HG03571 (cell line): ENCODE measurements at regions not wholly inside any gene's neighbourhood (a gene's known extent, or its start where the extent isn't known, plus 50 kb on each side); places are given as distances from the start of the nearest gene placed in this dataset.

Source experiments
- ATAC-seq: cut with Tn5 transposase; IDR thresholded peaks from one replicate; pipeline ENCODE4 v1.9.1; 2021; ENCODE audit not compliant: unreplicated experiment

GRCh38 chr11:113555071-113555619, 79.9 kb upstream of the DRD2 start:
- ATAC-seq: no peak

DNA sequence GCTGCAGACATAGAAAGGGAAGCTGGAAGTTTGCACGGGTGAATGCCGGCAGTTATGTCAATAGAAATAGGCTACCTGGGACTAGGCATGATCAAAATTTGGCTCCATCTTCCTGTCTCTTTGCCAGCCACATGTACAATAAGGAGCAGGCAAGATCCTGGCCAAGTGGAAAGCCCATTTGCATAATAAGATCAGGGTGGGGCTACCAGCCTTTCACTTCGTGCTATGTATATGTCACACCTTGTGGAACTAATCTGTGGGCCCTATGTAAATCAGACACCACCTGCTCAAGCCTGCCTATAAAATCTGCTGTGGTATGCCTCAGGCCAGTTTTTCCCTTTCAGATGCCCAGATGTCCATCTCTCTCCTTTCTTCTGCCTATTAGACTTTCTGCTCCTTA, 79.3 kb upstream of the DRD2 start:
- no peak for ATAC-seq

- no peak for ATAC-seq
These were observed 78.7 kb upstream of the DRD2 start for GRCh38 chr11:113553915-113554314.

DNA sequence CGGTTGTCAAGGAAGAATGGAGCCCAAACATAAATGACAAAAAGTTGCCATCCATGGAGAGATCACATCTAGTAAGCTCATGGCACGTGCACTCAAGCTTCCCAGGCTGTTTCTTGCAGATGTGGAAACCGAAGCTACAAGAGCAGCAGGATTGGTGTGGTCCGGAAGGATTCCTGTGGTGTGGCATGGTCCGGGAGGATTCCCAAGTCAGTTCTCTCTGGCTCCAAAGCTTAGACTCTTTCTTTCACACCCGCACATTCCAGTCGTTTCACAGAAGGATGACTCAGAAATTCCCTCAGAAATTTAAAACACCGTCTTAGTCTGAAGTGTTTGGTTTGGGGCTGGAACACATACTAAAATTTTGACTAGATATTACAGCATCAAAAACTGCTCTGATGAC, 78.0 kb upstream of the DRD2 start:
- no peak for ATAC-seq

DNA sequence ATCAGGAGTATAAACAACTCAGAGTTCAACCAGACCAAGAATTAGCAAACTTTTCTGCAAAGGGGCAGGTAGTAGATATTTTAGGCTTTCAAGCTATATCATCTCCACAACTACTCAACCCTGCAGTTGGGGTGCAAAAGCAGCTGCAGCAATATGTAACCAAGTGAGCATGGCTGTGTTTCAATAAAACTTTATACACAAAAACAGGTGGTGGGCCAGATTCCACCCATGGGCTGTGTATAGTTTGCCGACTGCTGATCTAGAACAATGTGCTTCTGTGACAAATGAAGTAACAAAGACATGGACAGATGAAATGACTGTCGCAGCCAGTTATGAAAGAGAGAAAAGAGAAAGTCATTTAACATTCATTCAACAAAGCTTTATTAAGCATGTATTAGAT, 77.1 kb upstream of the DRD2 start:
- no peak for ATAC-seq

GRCh38 chr11:113551645-113552044, 76.4 kb upstream of the DRD2 start:
- ATAC-seq: no peak

GRCh38 chr11:113549611-113550578, 74.7 kb upstream of the DRD2 start:
- ATAC-seq: no peak

DNA sequence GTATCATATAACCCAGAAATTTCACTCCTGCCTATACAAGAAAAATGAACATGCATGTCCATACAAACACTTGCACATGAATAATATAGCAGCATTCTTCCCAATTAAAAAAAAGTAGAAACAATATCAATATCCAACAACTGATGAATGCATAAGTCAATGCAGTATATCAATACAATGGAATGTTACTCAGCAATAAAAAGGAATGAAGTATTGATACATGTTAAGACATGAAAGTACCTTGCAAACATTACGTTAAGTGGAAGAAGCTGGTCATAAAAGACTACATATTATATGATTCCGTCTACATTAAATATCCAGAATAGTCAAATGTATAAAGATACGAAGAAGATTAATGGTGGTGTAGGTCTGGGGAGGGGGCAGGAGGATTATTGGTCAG, 73.9 kb upstream of the DRD2 start:
- ATAC-seq: no peak

DNA sequence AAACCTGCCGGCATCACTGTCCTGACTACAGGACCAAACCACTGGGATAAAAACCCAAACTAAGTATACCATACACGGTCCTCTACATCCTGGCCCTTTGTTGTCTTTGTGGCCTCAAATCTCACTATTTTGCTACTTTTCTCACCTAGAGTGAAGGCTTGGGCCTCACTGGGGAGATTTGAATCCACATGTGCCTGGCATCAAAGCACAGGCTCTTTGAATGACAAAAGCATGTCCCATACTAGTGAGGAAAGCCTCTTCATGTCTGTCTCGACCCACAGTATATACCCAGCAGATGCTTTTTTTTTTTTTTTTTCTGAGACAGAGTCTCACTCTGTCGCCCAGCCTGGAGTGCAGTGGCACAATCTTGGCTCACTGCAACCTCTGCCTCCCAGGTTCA, 72.5 kb upstream of the DRD2 start:
- ATAC-seq: no peak

- no peak for ATAC-seq
These were observed 71.7 kb upstream of the DRD2 start for GRCh38 chr11:113546757-113547507.

GRCh38 chr11:113542420-113542819, 67.2 kb upstream of the DRD2 start:
- no peak for ATAC-seq

DNA sequence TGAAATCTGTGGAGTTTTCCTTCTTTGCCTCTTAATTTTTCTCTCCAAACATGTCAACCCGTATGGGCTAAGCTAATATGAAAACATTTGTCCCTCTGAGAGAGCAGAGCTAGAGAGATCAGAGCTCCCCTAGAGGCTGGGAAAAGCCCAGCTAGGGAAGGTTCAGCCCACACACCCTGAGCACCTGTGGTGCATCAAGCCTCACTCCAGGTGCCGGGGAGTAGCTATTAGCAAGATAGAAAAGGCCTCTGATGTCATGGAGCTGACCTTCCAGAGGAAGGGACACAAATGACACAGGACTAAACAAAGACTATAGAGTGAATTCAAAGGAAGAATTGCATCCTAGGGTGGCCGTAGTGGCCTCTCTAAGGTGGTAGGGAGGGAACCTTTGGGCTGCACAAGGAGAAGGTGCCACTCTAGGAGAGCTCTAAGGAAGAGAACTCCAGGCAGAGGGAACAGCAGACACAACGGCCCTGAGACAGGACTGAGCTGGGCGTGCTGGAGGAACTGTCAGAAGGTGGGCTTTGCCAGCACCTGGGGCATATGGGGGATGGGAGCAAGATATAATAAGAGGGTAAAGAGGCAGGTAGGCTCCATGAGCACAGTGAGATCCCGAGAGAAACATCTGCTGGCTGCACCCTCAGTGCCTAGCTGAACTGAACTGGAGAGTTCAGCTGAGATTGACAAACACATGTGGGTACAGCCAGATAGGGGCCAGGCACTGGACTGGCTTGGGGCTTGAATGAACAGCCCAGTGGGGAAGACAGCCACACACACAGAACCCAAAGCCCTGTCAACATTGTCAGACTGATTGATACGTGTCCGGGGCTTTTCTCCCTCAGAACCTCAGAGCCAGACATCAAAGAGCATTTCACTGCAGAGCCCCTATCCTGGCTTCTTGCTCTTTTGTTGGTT, 65.5 kb upstream of the DRD2 start:
- ATAC-seq: no peak

GRCh38 chr11:113538451-113539412, 63.5 kb upstream of the DRD2 start:
- no peak for ATAC-seq

- no peak for ATAC-seq
These were observed 59.4 kb upstream of the DRD2 start for GRCh38 chr11:113534625-113535024.

- ATAC-seq: no peak
These were observed 58.2 kb upstream of the DRD2 start for GRCh38 chr11:113533425-113533698.

DNA sequence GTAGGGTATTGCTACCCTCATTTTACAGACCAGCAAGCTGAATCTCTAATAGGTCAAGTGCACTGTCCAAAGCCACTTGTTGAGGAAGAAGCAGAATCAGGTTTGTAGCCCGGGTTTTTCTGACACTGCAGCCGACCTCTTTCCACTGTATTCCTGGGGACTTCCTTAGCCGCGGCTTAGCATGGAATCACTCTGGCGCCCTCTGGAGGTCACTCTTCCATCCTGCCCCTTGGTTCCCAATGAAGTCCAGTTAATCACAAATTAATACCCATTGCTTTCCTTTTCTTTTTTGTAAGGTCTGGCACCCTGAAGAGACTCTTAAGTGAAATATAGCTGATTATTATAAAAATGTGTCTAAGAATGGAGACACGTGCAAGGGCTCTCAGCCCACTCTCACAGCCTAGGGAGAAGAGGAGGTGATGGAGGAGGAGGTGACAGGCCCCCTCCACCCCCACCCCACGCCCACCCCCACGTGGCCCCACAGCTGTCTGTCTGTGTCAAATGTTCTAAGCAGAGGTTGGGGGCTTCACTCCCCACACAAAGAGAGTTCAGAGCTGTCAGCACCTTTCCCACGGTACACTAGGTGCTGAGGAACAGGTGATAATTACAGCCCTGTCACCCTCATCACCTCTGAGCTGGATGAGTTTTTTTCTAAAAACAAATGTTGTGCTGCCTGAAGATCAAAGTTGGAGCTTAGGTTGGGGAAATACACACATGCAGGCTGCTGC, 57.7 kb upstream of the DRD2 start:
- no peak for ATAC-seq

DNA sequence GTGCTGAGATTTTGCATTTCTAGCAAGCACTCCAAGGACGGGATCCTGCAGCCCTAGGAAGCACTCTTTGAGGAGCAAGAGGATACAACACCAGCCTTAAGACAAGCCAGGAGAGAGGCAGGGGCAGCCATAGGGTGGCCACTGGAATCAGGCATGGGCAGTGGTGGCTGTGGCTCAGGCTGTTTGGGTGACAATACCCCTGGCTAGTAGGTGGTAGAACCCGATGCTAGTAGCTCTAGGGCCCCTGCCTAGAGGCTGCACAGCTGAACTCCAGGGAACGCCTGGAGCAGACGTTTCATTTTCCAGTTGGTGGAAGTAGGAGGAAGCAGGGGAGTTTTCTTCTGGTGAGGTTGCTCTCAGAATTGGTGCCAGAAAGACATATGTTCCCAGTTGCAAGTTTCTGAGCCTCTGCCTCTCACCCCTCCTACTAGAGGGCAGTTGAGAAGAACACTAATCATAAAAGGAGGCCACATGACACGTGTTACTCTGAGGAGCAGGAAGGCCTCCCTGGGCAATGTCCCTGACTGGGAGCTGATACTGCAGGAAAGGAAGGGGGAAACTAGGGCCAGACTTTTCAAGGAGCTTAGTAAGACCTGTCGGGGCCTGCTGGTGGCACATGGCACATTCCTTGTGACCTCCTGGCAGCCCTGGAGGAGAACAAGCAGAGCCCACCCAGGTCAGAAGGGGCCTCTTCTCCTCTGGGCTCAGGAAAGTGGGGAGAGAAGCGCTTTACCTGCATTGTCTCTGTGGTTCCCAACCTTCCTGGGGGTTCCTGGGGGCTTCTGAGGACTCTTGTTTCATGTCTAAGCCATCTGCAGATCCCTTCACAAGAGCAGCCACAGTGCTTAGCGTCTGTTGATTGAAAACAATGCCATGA, 56.6 kb upstream of the DRD2 start:
- no peak for ATAC-seq

DNA sequence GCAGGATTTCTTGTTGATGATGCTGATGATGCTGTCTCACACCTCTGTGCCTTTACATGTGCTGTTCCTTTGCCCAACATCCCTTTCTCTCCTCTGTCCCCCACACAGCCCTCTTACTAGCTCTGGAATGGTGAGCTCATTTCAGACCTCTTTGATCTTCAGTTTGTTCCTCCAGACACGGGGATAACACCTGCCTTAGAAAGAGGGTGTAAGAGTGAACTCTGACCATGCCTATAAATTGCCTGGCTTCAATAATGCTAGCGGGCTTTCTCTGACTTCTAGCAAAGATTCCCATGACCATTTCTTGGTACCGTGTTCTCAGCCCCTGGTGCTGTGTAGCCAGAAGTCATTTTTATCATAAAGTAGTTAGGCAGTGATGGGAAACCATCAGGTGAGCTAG, 55.9 kb upstream of the DRD2 start:
- no peak for ATAC-seq
